ENCODE measurements at regions not wholly inside any gene's neighbourhood (a gene's known extent, or its start where the extent isn't known, plus 50 kb on each side); places are given as distances from the start of the nearest gene placed in this dataset.

- FAIRE-seq, result no peak
- POLR2A ChIA-PET, result interaction anchor here (1.1 kb wide), 1 partner anchor 9 kb away, joined by 3 read pairs; no protein-coding TSS in a partner anchor
- no peak overlapping the region for H3K27ac ChIP-seq (ENCODE audit: extremely low read depth, low read depth, low read length)
- no peak for TF ChIP-seq MED1 (CRISPR knock-in tag; IDR thresholded peaks at IDR 0.05; ENCODE audit: borderline replicate concordance)
- TF ChIP-seq RHOXF2B (CRISPR knock-in tag; conservative IDR thresholded peaks at IDR 0.05), result no peak
- TF ChIP-seq ERF (CRISPR knock-in tag; IDR thresholded peaks at IDR 0.05), result no peak
- TF ChIP-seq KAT8 (IDR thresholded peaks at IDR 0.05; ENCODE audit: low read depth), result no peak
- no peak for TF ChIP-seq BCOR (IDR thresholded peaks at IDR 0.05)
- no peak for TF ChIP-seq KAT7 (CRISPR knock-in tag; IDR thresholded peaks at IDR 0.05; ENCODE audit: borderline replicate concordance)
- TF ChIP-seq ZNF311 (CRISPR knock-in tag; IDR thresholded peaks at IDR 0.05), result no peak
- TF ChIP-seq GTF3C2 (IDR thresholded peaks at IDR 0.05; ENCODE audit: borderline replicate concordance, extremely low read depth, insufficient read length), result no peak
- no peak for TF ChIP-seq SAP30 (IDR thresholded peaks at IDR 0.05; ENCODE audit: borderline replicate concordance, insufficient read depth, low read depth, low read length, poor library complexity, severe bottlenecking)
- no peak for TF ChIP-seq CBX1 (IDR thresholded peaks at IDR 0.05; ENCODE audit: low read depth)
- no peak for TF ChIP-seq GATAD2A (IDR thresholded peaks at IDR 0.05)
- TF ChIP-seq ZNF408 (CRISPR knock-in tag; IDR thresholded peaks at IDR 0.05; ENCODE audit: low read depth), result no peak
- no peak for TF ChIP-seq STAT5A (IDR thresholded peaks at IDR 0.05; ENCODE audit: borderline replicate concordance, low read length)
- no peak overlapping the region for H2AFZ ChIP-seq (ENCODE audit: low read depth, low read length)
- H3K9me3 ChIP-seq (replicated peaks; ENCODE audit: control insufficient read depth, insufficient read depth, low read depth, low read length), result no peaks in the 10 kb centered on the region
- no peak for DNase-seq (ENCODE audit: extremely low read depth in 1 of 4, low spot score in 3 of 4)
- ATAC-seq, result no peak
- CTCF ChIA-PET (ENCODE audit: low intra/inter-chr PET ratio), result no interaction called here
- WGBS (ENCODE audit: insufficient coverage, low coverage, missing lambda C conversion rate), result 2% methylated on average over 14 of the region's 22 CpGs
- no peak overlapping the region for H3K4me2 ChIP-seq (ENCODE audit: insufficient read depth, low read length)
- H3K36me3 ChIP-seq (ENCODE audit: control insufficient read depth, insufficient read depth, low read length), result no peaks in the 10 kb centered on the region
- H3K27me3 ChIP-seq (ENCODE audit: control insufficient read depth in 2 of 2, insufficient read depth in 2 of 2, low read length in 2 of 2), result peaks cover 7 to 68% of the 10 kb centered on the region in 2 experiments; a peak in 4 of 5 replicates
- no peak overlapping the region for H3K4me3 ChIP-seq
- no peaks in the 10 kb centered on the region for H3K9me1 ChIP-seq (ENCODE audit: control insufficient read depth, insufficient read depth, low read length)
- no peaks in the 10 kb centered on the region for H4K20me1 ChIP-seq (replicated peaks; ENCODE audit: control insufficient read depth, insufficient read depth, low read length)
- in situ Hi-C loops (cut with MboI), result no loop called here
- no peak overlapping the region; a peak in 1 of 4 replicates for H3K9ac ChIP-seq (ENCODE audit: insufficient read depth in 1 of 2, low read depth in 2 of 2, low read length in 2 of 2)
- H3K79me2 ChIP-seq (ENCODE audit: control insufficient read depth, insufficient read depth, low read length), result no peaks in the 10 kb centered on the region
- intact Hi-C loops (cut with micrococcal nuclease), result no loop called here
- no TSS peak for BruUV-seq (replicated peaks)
- H3K4me1 ChIP-seq (replicated peaks in 1 of 2; ENCODE audit: control insufficient read depth in 2 of 2, insufficient read depth in 2 of 2, low read length in 2 of 2), result no peaks in the 10 kb centered on the region
Measured at GRCh38 chr2:239484571-239485355, 83.9 kb upstream of the HDAC4 start.
